Ovary (tissue), 7 donors: ENCODE measurements at regions not wholly inside any gene's neighbourhood (a gene's known extent, or its start where the extent isn't known, plus 50 kb on each side); places are given as distances from the start of the nearest gene placed in this dataset.

Experiments
- DNase-seq, 5 donors: peaks; one replicate each; pipeline ENCODE4 v3.0.0-alpha.2; 2019 to 2020
- H3K27ac ChIP-seq, 2 donors: fragments of 200-600 bp; one replicate each; pipeline versions ENCODE4 v1.5.1 to v1.8.0; 2019 to 2022
- H3K27me3 ChIP-seq: fragments of 200-600 bp; one replicate; pipeline ENCODE4 v1.8.0; 2022
- H3K36me3 ChIP-seq: fragments of 200-600 bp; sonication (generic); one replicate; pipeline ENCODE4 v1.5.1; 2019
- H3K4me1 ChIP-seq: one replicate; pipeline ENCODE4 v1.8.1; 2013; ENCODE audit warnings: mild to moderate bottlenecking, moderate library complexity; ENCODE audit not compliant: insufficient read depth
- H3K4me3 ChIP-seq: fragments of 200-600 bp; sonication (generic); one replicate; pipeline ENCODE4 v1.5.1; 2017
- H3K9me3 ChIP-seq, 2 donors: fragments of 200-600 bp in 1 of 2; sonication (generic) in 1 of 2; one replicate each; pipeline versions ENCODE4 v1.5.1 to v1.8.1; 2013 to 2019; ENCODE audit warnings: mild to moderate bottlenecking in 1 of 2, moderate library complexity in 1 of 2
- CTCF ChIP-seq, 3 donors: fragments of 450-650 bp in 2 of 3; fragments of 200-600 bp in 1 of 3; IDR thresholded peaks; one replicate each; pipeline versions ENCODE4 v1.5.1 to v1.8.0; 2016 to 2022; ENCODE audit warnings: antibody characterized with exemption in 3 of 3, mild to moderate bottlenecking in 1 of 3
- EP300 ChIP-seq: sonication (generic); formaldehyde crosslinking; IDR thresholded peaks from one replicate; pipeline ENCODE4 v1.6.1; 2017; ENCODE audit warnings: antibody characterized with exemption
- POLR2A ChIP-seq: fragments of 450-650 bp; IDR thresholded peaks from one replicate; pipeline ENCODE4 v1.6.1; 2017; ENCODE audit warnings: antibody characterized with exemption, mild to moderate bottlenecking, moderate library complexity
- WGBS, 3 donors: extraction: QIAGEN DNeasy Blood & Tissue Kit in 1 of 3; methylation state at CpG; one replicate each; pipeline versions ENCODE4 v1.1.5 to v1.1.7; 2013 to 2017; 5-methylcytosine and 5-hydroxymethylcytosine counted together
- intact Hi-C, 4 donors: fragments of 100-400 bp; cut with DNase I; formaldehyde crosslinking; loops; one replicate each; pipeline versions ENCODE4 v1.11.0 to v1.15.1; 2022 to 2023
- donor health status: DM: no; HTN: no; CAD: no; lungs with moderate emphysema.
- donor health status: DM: no; HTN: no; CAD: no.
- donor health status: Bipolar disorder and iron deficiency.
- donor health status: DM: no; HTN: no; CAD: no.
- donor health status: DM: yes; HTN: yes; CAD: no.

- H3K27me3 ChIP-seq = no peaks in the 10 kb centered on the region
- no peak overlapping the region for H3K4me3 ChIP-seq
- H3K36me3 ChIP-seq = no peaks in the 10 kb centered on the region
- no peak for DNase-seq
- no peaks in the 10 kb centered on the region for H3K9me3 ChIP-seq
- WGBS, 3 donors = 45 to 47% (median 47%) methylated on average over 2 of the region's 2 CpGs
- intact Hi-C loops = no loop called here
- no peak for TF ChIP-seq POLR2A
- no peak for TF ChIP-seq CTCF (IDR thresholded peaks at IDR 0.05)
- no peak for TF ChIP-seq EP300
- no peaks in the 10 kb centered on the region for H3K4me1 ChIP-seq
- no peak overlapping the region for H3K27ac ChIP-seq
Observed at GRCh38 chr6:71138376-71138775, 150.2 kb upstream of the OGFRL1 start.

- WGBS, 3 donors = 81 to 93% (median 87%) methylated on average over 3 of the region's 3 CpGs
- DNase-seq = no peak
- Histone ChIP-seq H3K9me3 (no peaks in the 10 kb centered on the region), H3K4me3 (no peak overlapping the region), H3K4me1 (no peaks in the 10 kb centered on the region), H3K36me3 (no peaks in the 10 kb centered on the region), H3K27me3 (no peaks in the 10 kb centered on the region), H3K27ac (no peak overlapping the region)
- TF ChIP-seq CTCF (IDR thresholded peaks at IDR 0.05) = no peak
- TF ChIP-seq POLR2A = no peak
- TF ChIP-seq EP300 = no peak
- intact Hi-C loops = no loop called here
Observed at GRCh38 chr6:71139249-71139648, 149.4 kb upstream of the OGFRL1 start.

- no peaks in the 10 kb centered on the region for H3K27me3 ChIP-seq
- H3K4me1 ChIP-seq = no peaks in the 10 kb centered on the region
- WGBS, 3 donors = 84 to 86% (median 85%) methylated on average over 9 of the region's 9 CpGs
- H3K4me3 ChIP-seq = no peak overlapping the region
- no peaks in the 10 kb centered on the region for H3K36me3 ChIP-seq
- intact Hi-C loops = no loop called here
- TF ChIP-seq POLR2A (no peak), EP300 (no peak), CTCF (IDR thresholded peaks at IDR 0.05) (no peak)
- no peak for DNase-seq
- no peak overlapping the region for H3K27ac ChIP-seq
- no peaks in the 10 kb centered on the region for H3K9me3 ChIP-seq
Observed at GRCh38 chr6:71153755-71154325, 134.8 kb upstream of the OGFRL1 start.

GRCh38 chr6:71157345-71157744 is 131.3 kb upstream of the OGFRL1 start:
- Histone ChIP-seq H3K9me3 (no peaks in the 10 kb centered on the region), H3K27me3 (no peaks in the 10 kb centered on the region), H3K4me1 (no peaks in the 10 kb centered on the region), H3K4me3 (no peak overlapping the region), H3K36me3 (no peaks in the 10 kb centered on the region), H3K27ac (no peak overlapping the region)
- no peak for DNase-seq
- TF ChIP-seq CTCF (IDR thresholded peaks at IDR 0.05) (no peak), POLR2A (no peak), EP300 (no peak)
- WGBS, 3 donors = 69 to 74% (median 70%) methylated on average over 1 of the region's 1 CpG
- intact Hi-C loops = no loop called here
